Ishikawa (cell line): ENCODE measurements at regions not wholly inside any gene's neighbourhood (a gene's known extent, or its start where the extent isn't known, plus 50 kb on each side); places are given as distances from the start of the nearest gene placed in this dataset.

Source experiments
- CEBPB ChIP-seq: IDR thresholded peaks from 2 replicates; pipeline ENCODE4 v1.6.1; 2012
- CREB1 ChIP-seq: IDR thresholded peaks from 2 replicates; pipeline ENCODE4 v1.6.1; 2012; ENCODE audit warnings: low read depth
- EGR1 ChIP-seq: IDR thresholded peaks from 2 replicates; pipeline ENCODE4 v1.6.1; 2012
- EP300 ChIP-seq: IDR thresholded peaks from 2 replicates; pipeline ENCODE4 v1.6.1; 2012; ENCODE audit warnings: borderline replicate concordance
- FOXM1 ChIP-seq: IDR thresholded peaks from 2 replicates; pipeline ENCODE4 v1.6.1; 2012; ENCODE audit warnings: low read depth, borderline replicate concordance
- NFIC ChIP-seq: IDR thresholded peaks from 2 replicates; pipeline ENCODE4 v1.6.1; 2012
- RAD21 ChIP-seq: IDR thresholded peaks from 2 replicates; pipeline ENCODE4 v1.6.1; 2012; ENCODE audit warnings: low read depth
- TAF1 ChIP-seq: IDR thresholded peaks from 2 replicates; pipeline ENCODE4 v1.6.1; 2012; ENCODE audit warnings: low read depth, mild to moderate bottlenecking
- TCF12 ChIP-seq: IDR thresholded peaks from 2 replicates; pipeline ENCODE4 v1.6.1; 2012; ENCODE audit warnings: low read depth
- TEAD4 ChIP-seq: IDR thresholded peaks from 2 replicates; pipeline ENCODE4 v1.6.1; 2012
- USF1 ChIP-seq: IDR thresholded peaks from 2 replicates; pipeline ENCODE4 v1.6.1; 2012
- YY1 ChIP-seq: IDR thresholded peaks from 2 replicates; pipeline ENCODE4 v1.6.1; 2012; ENCODE audit warnings: low read depth
- ZBTB7A ChIP-seq: IDR thresholded peaks from 2 replicates; pipeline ENCODE4 v1.6.1; 2012; ENCODE audit warnings: low read depth
- TF ChIP-seq, protein P1 (sequence below): IDR thresholded peaks from 2 replicates; pipeline ENCODE4 v1.6.1; 2012; ENCODE audit warnings: low read depth, mild to moderate bottlenecking
- TF ChIP-seq, protein P2 (sequence below): IDR thresholded peaks from 2 replicates; pipeline ENCODE4 v1.6.1; 2012

DNA sequence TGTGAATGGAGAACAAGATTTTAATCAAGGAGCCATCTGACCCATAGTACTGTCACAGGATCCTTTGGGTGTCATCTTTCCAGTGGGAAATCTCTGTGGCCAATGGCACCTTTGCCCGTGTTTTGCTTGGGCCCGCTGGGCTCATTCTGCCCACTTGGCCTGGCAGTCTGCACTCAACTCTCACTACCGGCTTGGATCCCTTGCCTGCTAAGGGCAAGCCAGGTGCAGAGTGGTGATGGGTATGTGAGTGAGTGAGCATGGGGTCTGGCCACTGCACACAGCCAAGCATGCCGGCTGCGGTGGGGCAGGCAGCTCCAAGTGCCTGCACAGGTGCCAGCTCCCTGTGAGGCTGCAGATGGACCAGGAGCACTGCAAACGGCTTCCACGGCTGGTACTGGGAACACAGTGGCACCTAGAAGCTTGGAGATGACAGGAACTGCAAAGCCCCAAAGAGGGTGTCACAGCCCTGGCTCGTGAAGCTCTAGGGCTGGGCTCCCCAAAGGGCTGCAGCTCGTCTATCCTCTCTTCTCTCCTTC lies 454.5 kb downstream of the TMA16 start:
- TF ChIP-seq EP300, result no peak
- TF ChIP-seq, protein P1, sequence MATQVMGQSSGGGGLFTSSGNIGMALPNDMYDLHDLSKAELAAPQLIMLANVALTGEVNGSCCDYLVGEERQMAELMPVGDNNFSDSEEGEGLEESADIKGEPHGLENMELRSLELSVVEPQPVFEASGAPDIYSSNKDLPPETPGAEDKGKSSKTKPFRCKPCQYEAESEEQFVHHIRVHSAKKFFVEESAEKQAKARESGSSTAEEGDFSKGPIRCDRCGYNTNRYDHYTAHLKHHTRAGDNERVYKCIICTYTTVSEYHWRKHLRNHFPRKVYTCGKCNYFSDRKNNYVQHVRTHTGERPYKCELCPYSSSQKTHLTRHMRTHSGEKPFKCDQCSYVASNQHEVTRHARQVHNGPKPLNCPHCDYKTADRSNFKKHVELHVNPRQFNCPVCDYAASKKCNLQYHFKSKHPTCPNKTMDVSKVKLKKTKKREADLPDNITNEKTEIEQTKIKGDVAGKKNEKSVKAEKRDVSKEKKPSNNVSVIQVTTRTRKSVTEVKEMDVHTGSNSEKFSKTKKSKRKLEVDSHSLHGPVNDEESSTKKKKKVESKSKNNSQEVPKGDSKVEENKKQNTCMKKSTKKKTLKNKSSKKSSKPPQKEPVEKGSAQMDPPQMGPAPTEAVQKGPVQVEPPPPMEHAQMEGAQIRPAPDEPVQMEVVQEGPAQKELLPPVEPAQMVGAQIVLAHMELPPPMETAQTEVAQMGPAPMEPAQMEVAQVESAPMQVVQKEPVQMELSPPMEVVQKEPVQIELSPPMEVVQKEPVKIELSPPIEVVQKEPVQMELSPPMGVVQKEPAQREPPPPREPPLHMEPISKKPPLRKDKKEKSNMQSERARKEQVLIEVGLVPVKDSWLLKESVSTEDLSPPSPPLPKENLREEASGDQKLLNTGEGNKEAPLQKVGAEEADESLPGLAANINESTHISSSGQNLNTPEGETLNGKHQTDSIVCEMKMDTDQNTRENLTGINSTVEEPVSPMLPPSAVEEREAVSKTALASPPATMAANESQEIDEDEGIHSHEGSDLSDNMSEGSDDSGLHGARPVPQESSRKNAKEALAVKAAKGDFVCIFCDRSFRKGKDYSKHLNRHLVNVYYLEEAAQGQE, result no peak
- no peak for TF ChIP-seq FOXM1
- no peak for TF ChIP-seq EGR1
- TF ChIP-seq CREB1, result no peak
- TF ChIP-seq NFIC, result no peak
- no peak for TF ChIP-seq TAF1
- TF ChIP-seq, protein P2, sequence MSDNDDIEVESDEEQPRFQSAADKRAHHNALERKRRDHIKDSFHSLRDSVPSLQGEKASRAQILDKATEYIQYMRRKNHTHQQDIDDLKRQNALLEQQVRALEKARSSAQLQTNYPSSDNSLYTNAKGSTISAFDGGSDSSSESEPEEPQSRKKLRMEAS, result no peak
- TF ChIP-seq TCF12, result no peak
- TF ChIP-seq RAD21, result no peak
- no peak for TF ChIP-seq YY1
- no peak for TF ChIP-seq CEBPB
- TF ChIP-seq TEAD4, result no peak
- no peak for TF ChIP-seq USF1

DNA sequence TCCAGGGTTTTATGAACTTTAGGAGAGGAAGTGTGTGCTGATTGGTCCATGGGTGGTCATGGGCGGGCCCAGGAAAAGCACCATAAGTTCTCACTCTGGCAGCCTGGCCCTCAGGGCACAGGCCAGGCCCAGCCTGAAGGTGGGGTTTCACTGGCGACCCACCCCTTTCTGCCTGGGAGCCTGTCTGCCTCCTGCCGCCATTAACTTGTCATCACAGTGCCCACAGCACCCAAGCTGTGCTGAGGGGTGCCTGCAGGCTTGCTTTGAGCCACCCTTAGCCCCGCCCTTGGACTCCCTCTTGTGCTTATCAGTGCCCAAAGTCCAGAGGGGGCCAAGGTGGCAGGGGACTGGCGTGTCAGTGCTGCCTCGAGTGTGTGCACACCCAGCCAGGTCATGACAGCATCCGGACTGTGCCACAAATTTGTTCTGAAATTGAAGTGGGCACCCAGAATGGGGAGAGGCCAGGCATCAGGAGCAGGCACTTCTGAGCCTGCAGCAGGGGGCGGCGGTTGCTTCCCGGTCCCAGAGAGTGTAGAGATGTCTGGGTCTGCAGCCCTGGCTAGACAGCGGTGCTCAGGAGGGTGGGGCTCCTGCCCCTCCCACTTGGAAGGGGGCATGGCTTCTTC lies 455.6 kb downstream of the TMA16 start:
- TF ChIP-seq FOXM1 (no peak), CEBPB (no peak)

GRCh38 chr4:163955288-163955687 lies 460.8 kb downstream of the TMA16 start:
- TF ChIP-seq EP300 (no peak), ZBTB7A (no peak), CREB1 (no peak), TAF1 (no peak)

GRCh38 chr4:163958751-163959150 lies 464.3 kb downstream of the TMA16 start:
- TF ChIP-seq, protein P1, result no peak
- no peak for TF ChIP-seq FOXM1
- no peak for TF ChIP-seq CEBPB
- TF ChIP-seq ZBTB7A, result no peak
- TF ChIP-seq YY1, result no peak
- no peak for TF ChIP-seq TCF12
- no peak for TF ChIP-seq TEAD4
- no peak for TF ChIP-seq USF1
- no peak for TF ChIP-seq NFIC
- TF ChIP-seq CREB1, result no peak
- no peak for TF ChIP-seq RAD21
- TF ChIP-seq, protein P2, result no peak
- TF ChIP-seq EP300, result no peak
- TF ChIP-seq EGR1, result no peak
- no peak for TF ChIP-seq TAF1

- TF ChIP-seq EP300, result no peak
Measured at GRCh38 chr4:163959932-163960331, 465.4 kb downstream of the TMA16 start.

DNA sequence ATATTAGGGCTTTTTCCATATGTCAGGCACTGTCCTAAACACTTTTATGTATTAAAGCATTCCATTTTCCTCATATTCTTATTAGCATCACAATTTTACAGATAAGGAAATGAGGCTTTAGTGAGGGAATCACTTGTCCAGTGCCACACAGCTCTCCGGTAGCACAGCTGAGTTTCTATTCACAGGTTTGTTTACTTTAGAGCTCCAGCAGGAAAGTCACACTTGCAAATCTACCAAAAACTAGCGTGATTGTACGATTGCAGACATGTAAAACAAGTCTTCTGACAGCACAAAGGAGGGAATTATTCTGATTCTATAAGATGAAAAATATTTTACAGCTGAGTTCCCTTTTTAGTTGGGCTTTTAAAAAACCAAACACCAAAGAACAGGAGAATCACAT lies 472.1 kb downstream of the TMA16 start:
- TF ChIP-seq FOXM1 (no peak), TAF1 (no peak), NFIC (no peak), CREB1 (no peak), TEAD4 (no peak), YY1 (no peak)
- TF ChIP-seq, protein P2, result no peak
